Epithelial cell of esophagus (primary cell): ENCODE measurements at regions not wholly inside any gene's neighbourhood (a gene's known extent, or its start where the extent isn't known, plus 50 kb on each side); places are given as distances from the start of the nearest gene placed in this dataset.

Experiments
- DNase-seq: peaks from one replicate; pipeline ENCODE4 v3.0.0; 2010; ENCODE audit warnings: low read depth
- H3K4me3 ChIP-seq: 2 replicates; pipeline ENCODE4 v1.5.1; 2011; ENCODE audit warnings: mild to moderate bottlenecking, low read length, control low read depth
- CTCF ChIP-seq: IDR thresholded peaks from 2 replicates; pipeline ENCODE4 v1.5.1; 2011; ENCODE audit warnings: low read depth, mild to moderate bottlenecking, low read length, control low read depth, inconsistent platforms; ENCODE audit not compliant: insufficient read depth; ENCODE audit errors: missing control alignments

GRCh38 chr18:47471784-47472183, 220.3 kb upstream of the SKOR2 start:
- no peak for TF ChIP-seq CTCF
- no peak overlapping the region for H3K4me3 ChIP-seq
- no peak for DNase-seq

- TF ChIP-seq CTCF: no peak
- no peak overlapping the region for H3K4me3 ChIP-seq
- no peak for DNase-seq
These were observed 219.5 kb upstream of the SKOR2 start for GRCh38 chr18:47470941-47471340.

GRCh38 chr18:47469576-47469975, 218.1 kb upstream of the SKOR2 start:
- H3K4me3 ChIP-seq: no peak overlapping the region
- TF ChIP-seq CTCF: no peak
- DNase-seq: no peak

GRCh38 chr18:47461977-47462376, 210.5 kb upstream of the SKOR2 start:
- DNase-seq: no peak
- no peak for TF ChIP-seq CTCF
- H3K4me3 ChIP-seq: no peak overlapping the region

GRCh38 chr18:47461406-47461948, 210.0 kb upstream of the SKOR2 start:
- TF ChIP-seq CTCF: no peak
- H3K4me3 ChIP-seq: no peak overlapping the region
- no peak for DNase-seq

GRCh38 chr18:47458483-47458882, 207.0 kb upstream of the SKOR2 start:
- no peak for TF ChIP-seq CTCF
- no peak for DNase-seq
- H3K4me3 ChIP-seq: no peak overlapping the region

- DNase-seq: no peak
- H3K4me3 ChIP-seq: no peak overlapping the region
- TF ChIP-seq CTCF: no peak
These were observed 206.2 kb upstream of the SKOR2 start for GRCh38 chr18:47457614-47458013.
